HFF-Myc (cell line): ENCODE measurements at regions not wholly inside any gene's neighbourhood (a gene's known extent, or its start where the extent isn't known, plus 50 kb on each side); places are given as distances from the start of the nearest gene placed in this dataset.

Experiments
- DNase-seq: peaks from one replicate; pipeline ENCODE4 v3.0.0-alpha.2; 2011; ENCODE audit warnings: low read depth; ENCODE audit errors: extremely low read depth
- H3K4me3 ChIP-seq: replicated peaks from 2 replicates; pipeline ENCODE4 v1.5.1; 2011; ENCODE audit warnings: low read depth, mild to moderate bottlenecking, control low read depth, low read length
- CTCF ChIP-seq: IDR thresholded peaks from 2 replicates; pipeline ENCODE4 v1.5.1; 2012; ENCODE audit warnings: mild to moderate bottlenecking, low read depth, low read length, control low read depth; ENCODE audit errors: missing control alignments

- DNase-seq: no peak
- TF ChIP-seq CTCF: no peak
- H3K4me3 ChIP-seq: no peak overlapping the region
These were observed 361.3 kb upstream of the TMTC1 start for GRCh38 chr12:30144777-30145683.

- H3K4me3 ChIP-seq: no peak overlapping the region
- no peak for TF ChIP-seq CTCF
- no peak for DNase-seq
These were observed 358.6 kb upstream of the TMTC1 start for GRCh38 chr12:30142301-30142700.

GRCh38 chr12:30138483-30138882 lies 354.7 kb upstream of the TMTC1 start:
- no peak overlapping the region for H3K4me3 ChIP-seq
- DNase-seq: no peak
- TF ChIP-seq CTCF: no peak

- H3K4me3 ChIP-seq: no peak overlapping the region
- no peak for TF ChIP-seq CTCF
- DNase-seq: no peak
These were observed 353.0 kb upstream of the TMTC1 start for GRCh38 chr12:30136696-30137095.

- H3K4me3 ChIP-seq: no peak overlapping the region
- no peak for DNase-seq
- no peak for TF ChIP-seq CTCF
These were observed 352.0 kb upstream of the TMTC1 start for GRCh38 chr12:30135776-30136175.

- DNase-seq: no peak
- H3K4me3 ChIP-seq: no peak overlapping the region
- no peak for TF ChIP-seq CTCF
These were observed 350.5 kb upstream of the TMTC1 start for GRCh38 chr12:30134229-30134628.

GRCh38 chr12:30126944-30127343 lies 343.2 kb upstream of the TMTC1 start:
- no peak for DNase-seq
- no peak overlapping the region for H3K4me3 ChIP-seq
- TF ChIP-seq CTCF: no peak
